ENCODE measurements at regions not wholly inside any gene's neighbourhood (a gene's known extent, or its start where the extent isn't known, plus 50 kb on each side); places are given as distances from the start of the nearest gene placed in this dataset.

DNA sequence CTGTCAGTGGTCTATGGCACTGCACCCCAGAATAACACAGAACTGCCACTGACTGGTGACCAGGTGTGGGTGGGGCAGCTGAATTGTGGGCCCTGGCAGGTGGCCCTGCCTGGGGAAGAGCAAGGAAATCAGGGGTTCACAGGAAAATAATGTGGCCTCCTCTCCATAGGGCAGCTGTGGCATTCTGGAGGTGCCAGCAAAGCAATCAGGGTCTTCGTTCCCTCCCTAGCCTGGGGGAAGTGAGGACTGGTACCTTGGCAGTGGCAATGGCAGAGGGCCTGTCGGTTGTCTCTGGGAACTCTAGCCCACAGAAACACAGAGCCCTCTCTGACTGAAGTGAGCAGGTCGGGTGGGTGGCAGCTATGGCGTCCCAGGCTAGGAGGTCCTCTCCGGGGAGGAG is 223.0 kb downstream of the GRIA2 start:
- no peak for DNase-seq

DNA sequence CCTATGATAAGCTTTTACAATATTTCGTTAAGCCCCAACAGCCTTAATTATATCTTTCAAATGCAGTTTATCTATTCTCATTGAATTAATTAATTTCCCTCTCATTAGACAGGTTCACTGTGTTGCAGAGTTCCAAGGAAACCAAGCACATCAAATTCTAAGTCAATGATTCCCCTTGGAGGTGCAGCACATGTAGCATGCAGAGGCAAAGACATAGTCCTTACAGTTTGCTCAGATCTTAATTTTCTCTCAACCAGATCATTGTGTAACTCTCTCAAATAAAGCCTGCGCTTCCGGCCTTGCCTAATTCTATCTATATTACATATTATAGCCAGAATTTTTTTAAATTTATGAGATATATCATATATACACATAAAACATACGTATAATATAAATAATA is 205.4 kb downstream of the GRIA2 start:
- no peak for DNase-seq

DNA sequence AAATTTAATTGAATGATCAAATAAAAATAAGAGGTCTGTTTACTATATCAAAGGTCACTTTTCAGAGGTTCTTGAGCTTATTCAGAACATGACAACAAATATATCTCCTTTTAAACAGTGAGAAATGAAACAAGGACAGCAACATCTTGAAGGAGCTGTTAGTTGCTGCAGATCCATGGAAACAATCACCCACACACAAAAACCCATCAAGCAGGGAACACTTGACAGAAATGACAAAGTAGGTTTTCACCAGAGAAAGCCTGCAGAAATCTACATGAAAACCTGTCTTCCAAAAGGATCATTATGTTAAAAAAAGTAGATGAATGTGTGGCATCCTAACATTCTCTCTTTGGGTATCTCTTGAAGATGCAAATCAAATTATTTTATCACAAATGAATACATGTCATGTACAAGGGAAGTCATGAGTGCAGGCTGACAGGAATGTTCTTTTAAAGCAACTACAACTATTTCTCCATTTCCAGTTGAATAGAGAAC is 203.0 kb downstream of the GRIA2 start:
- no peak for DNase-seq

DNA sequence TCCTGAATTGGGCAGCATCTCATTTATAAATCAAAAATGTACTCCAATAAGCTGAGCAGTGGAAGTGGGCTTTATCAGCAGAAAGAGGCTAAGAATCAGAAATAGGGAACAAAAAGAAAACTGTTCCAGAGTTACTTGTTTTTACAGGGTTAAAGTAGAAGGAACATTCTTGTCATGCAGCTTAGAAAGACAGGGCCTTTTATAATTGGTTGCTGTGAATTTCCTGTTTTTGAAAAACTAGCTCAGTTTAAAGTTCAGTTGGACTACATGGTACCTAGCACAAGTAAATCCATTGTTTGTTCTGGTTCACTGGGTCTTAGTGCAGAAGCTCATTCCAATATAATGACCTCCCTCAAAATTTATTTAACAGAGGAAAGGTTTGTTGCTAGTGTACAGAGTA is 200.8 kb downstream of the GRIA2 start:
- DNase-seq = no peak

All from NCI-H1417 (cell line).